Prostate gland (tissue), 2 donors: ENCODE measurements at regions not wholly inside any gene's neighbourhood (a gene's known extent, or its start where the extent isn't known, plus 50 kb on each side); places are given as distances from the start of the nearest gene placed in this dataset.

Source experiments
- DNase-seq: peaks from one replicate; pipeline ENCODE4 v3.0.0-alpha.2; 2019; ENCODE audit warnings: low spot score
- H3K27ac ChIP-seq, 2 donors: fragments of 200-600 bp; sonication (generic); 2 replicates each; pipeline ENCODE4 v1.5.1; 2017 to 2019
- H3K27me3 ChIP-seq: fragments of 200-600 bp; sonication (generic); replicated peaks from 2 replicates; pipeline ENCODE4 v1.5.1; 2019; ENCODE audit not compliant: insufficient read depth
- H3K36me3 ChIP-seq, 2 donors: fragments of 200-600 bp; sonication (generic); 1 replicate in 1 of 2; 2 replicates in 1 of 2; pipeline versions ENCODE4 v1.5.1 to v1.8.1; 2017 to 2019
- H3K4me1 ChIP-seq: fragments of 200-600 bp; sonication (generic); replicated peaks from 2 replicates; pipeline ENCODE4 v1.5.1; 2019
- H3K4me3 ChIP-seq, 2 donors: fragments of 200-600 bp; sonication (generic); 2 replicates each; pipeline ENCODE4 v1.5.1; 2017 to 2019
- H3K9me3 ChIP-seq: fragments of 200-600 bp; sonication (generic); 2 replicates; pipeline ENCODE4 v1.5.1; 2017
- POLR2A ChIP-seq: fragments of 450-650 bp; IDR thresholded peaks from one replicate; pipeline ENCODE4 v1.6.1; 2016; ENCODE audit warnings: antibody characterized with exemption, mild to moderate bottlenecking
- POLR2AphosphoS5 ChIP-seq: sonication (generic); formaldehyde crosslinking; IDR thresholded peaks from one replicate; pipeline ENCODE4 v1.6.1; 2017; ENCODE audit warnings: antibody characterized with exemption
- WGBS: methylation state at CpG from one replicate; pipeline ENCODE4 v1.1.5; 2018; 5-methylcytosine and 5-hydroxymethylcytosine counted together
- intact Hi-C: fragments of 100-400 bp; cut with DNase I; formaldehyde crosslinking; loops from one replicate; pipeline ENCODE4 v1.14.2; 2022
- TF ChIP-seq, protein P1 (sequence below), 4 experiments: fragments of 200-600 bp in 2 of 4; fragments of 450-650 bp in 2 of 4; sonication (generic) in 2 of 4; IDR thresholded peaks; 1 replicate in 3 of 4; 2 replicates in 1 of 4; pipeline ENCODE4 v1.5.1; 2016 to 2019; ENCODE audit warnings: antibody characterized with exemption in 4 of 4, mild to moderate bottlenecking in 2 of 4, moderate library complexity in 2 of 4

DNA sequence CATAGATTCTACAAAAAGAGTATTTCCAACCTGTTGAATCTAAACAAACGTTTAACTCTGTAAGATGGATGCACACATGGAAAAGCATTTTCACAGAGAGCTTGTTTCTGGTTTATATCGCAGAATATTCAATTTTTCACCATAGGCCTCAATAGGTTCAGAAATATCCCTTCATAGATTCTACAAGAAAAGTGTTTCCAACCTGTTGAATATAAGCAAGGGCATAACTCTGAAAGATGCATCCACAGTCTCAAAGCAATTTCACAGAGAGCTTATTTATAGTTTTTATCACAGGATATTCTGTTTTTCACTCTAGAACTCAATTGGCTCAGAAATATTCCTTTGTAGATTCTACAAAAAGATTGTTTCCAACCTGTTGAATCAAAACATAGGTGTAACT, 1483.6 kb downstream of the UQCRFS1 start:
- intact Hi-C loops = no loop called here
- H3K27ac ChIP-seq = no peak overlapping the region
- 87% methylated on average over 2 of the region's 2 CpGs for WGBS

DNA sequence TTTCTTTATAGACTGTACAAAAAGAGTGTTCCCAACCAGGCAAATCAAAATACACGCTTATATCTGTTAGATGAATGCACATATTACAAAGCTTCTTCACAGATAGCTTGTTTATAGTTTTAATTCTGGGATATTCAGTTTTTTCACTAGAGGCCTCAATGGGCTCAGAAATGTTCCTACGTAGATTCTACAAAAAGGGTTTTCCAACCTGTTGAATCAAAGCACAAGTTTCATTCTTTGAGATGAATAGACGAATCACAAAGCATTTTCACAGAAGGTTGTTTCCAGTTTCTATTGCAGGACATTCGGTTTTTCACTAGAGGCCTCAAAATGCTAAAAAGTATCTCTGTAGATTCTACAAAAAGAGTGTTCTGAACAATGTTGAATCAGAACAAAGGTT, 1490.3 kb downstream of the UQCRFS1 start:
- WGBS = 83% methylated on average over 4 of the region's 4 CpGs
- no peaks in the 10 kb centered on the region for H3K27me3 ChIP-seq
- H3K4me1 ChIP-seq = no peaks in the 10 kb centered on the region
- H3K27ac ChIP-seq = no peak overlapping the region
- no peaks in the 10 kb centered on the region for H3K9me3 ChIP-seq
- no peak for TF ChIP-seq POLR2A
- no peak for TF ChIP-seq POLR2AphosphoS5
- TF ChIP-seq, protein P1, sequence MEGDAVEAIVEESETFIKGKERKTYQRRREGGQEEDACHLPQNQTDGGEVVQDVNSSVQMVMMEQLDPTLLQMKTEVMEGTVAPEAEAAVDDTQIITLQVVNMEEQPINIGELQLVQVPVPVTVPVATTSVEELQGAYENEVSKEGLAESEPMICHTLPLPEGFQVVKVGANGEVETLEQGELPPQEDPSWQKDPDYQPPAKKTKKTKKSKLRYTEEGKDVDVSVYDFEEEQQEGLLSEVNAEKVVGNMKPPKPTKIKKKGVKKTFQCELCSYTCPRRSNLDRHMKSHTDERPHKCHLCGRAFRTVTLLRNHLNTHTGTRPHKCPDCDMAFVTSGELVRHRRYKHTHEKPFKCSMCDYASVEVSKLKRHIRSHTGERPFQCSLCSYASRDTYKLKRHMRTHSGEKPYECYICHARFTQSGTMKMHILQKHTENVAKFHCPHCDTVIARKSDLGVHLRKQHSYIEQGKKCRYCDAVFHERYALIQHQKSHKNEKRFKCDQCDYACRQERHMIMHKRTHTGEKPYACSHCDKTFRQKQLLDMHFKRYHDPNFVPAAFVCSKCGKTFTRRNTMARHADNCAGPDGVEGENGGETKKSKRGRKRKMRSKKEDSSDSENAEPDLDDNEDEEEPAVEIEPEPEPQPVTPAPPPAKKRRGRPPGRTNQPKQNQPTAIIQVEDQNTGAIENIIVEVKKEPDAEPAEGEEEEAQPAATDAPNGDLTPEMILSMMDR (IDR thresholded peaks at IDR 0.05) = no peak
- DNase-seq = no peak
- intact Hi-C loops = no loop called here
- H3K36me3 ChIP-seq = no peaks in the 10 kb centered on the region
- no peak overlapping the region for H3K4me3 ChIP-seq

More for the DNA sequence above, 1483.6 kb downstream of the UQCRFS1 start:
- Histone ChIP-seq H3K4me3 (no peak overlapping the region), H3K9me3 (no peaks in the 10 kb centered on the region), H3K4me1 (no peaks in the 10 kb centered on the region), H3K27me3 (no peaks in the 10 kb centered on the region), H3K36me3 (no peaks in the 10 kb centered on the region)
- no peak for DNase-seq
- no peak for TF ChIP-seq POLR2AphosphoS5
- no peak for TF ChIP-seq POLR2A
- TF ChIP-seq, protein P1 (IDR thresholded peaks at IDR 0.05) = no peak

DNA sequence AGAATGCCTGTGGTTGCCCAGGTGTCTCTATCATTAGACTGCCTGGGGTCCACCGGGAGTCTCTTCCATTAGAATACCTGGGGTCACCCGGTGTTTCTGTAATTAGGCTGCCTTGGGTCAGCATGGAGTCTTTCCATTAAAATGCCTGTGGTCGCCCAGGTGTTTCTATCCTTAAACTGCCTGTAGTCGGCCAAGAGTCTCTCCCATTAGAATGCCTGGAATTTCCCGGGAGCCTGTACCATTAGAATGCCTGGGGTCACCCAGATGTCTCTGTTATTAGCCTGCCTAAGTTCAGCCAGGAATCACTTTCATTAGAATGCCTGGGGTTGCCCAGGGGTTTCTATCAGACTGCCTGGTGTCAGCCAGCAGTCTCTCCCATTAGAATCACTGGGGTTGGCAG, 1492.8 kb downstream of the UQCRFS1 start:
- H3K36me3 ChIP-seq = no peaks in the 10 kb centered on the region
- 87% methylated on average over 5 of the region's 5 CpGs for WGBS
- no peaks in the 10 kb centered on the region for H3K4me1 ChIP-seq
- intact Hi-C loops = no loop called here
- H3K27ac ChIP-seq = no peak overlapping the region
- no peaks in the 10 kb centered on the region for H3K27me3 ChIP-seq
- TF ChIP-seq, protein P1 (IDR thresholded peaks at IDR 0.05) = no peak
- TF ChIP-seq POLR2A = no peak
- TF ChIP-seq POLR2AphosphoS5 = no peak
- no peak overlapping the region for H3K4me3 ChIP-seq
- H3K9me3 ChIP-seq = no peaks in the 10 kb centered on the region
- DNase-seq = no peak

DNA sequence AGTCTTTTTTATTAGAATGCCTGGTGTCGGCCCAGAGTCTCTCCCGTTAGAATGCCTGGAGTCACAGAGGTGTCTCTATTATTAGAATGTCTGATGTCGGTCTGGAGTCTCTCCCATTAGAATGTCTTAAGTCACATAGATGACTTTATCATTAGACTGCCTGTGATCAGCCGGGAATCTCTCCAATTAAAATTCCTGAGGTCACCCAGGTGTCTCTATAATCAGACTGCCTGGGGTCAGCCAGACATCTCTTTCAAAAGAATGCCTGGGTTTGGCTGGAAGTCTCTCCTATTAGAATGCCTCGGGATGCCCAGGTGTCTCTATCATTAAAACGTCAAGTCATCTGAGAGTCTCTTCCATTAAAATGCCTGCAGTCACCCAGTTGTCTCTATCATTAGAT, 1493.9 kb downstream of the UQCRFS1 start:
- 90% methylated on average over 6 of the region's 6 CpGs for WGBS
- no peaks in the 10 kb centered on the region for H3K9me3 ChIP-seq
- DNase-seq = no peak
- no peak overlapping the region for H3K27ac ChIP-seq
- no peaks in the 10 kb centered on the region for H3K36me3 ChIP-seq
- intact Hi-C loops = no loop called here
- no peaks in the 10 kb centered on the region for H3K4me1 ChIP-seq
- no peak overlapping the region for H3K4me3 ChIP-seq
- H3K27me3 ChIP-seq = no peaks in the 10 kb centered on the region
- TF ChIP-seq POLR2AphosphoS5 (no peak), POLR2A (no peak)
- TF ChIP-seq, protein P1 (IDR thresholded peaks at IDR 0.05) = no peak

DNA sequence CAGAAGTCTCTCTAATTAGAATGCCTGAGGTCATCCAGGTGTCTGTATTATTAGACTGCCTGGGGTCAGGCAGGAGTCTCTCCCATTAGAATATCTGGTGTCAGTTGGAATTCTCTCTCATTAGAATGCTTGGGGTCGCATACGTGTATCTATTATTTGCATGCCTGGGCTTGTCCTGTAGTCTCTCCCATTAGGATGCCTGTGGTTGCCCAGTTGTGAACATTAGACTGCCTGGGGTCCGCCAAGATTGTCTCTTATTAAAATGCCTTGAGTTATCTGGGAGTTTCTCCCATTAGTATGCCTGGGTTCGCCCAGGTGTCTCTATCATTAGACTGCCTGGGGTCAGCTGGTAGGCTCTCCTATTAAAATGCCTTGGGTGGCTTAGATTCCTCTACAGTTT, 1494.7 kb downstream of the UQCRFS1 start:
- Histone ChIP-seq H3K4me1 (no peaks in the 10 kb centered on the region), H3K36me3 (no peaks in the 10 kb centered on the region), H3K9me3 (no peaks in the 10 kb centered on the region), H3K27ac (no peak overlapping the region), H3K27me3 (no peaks in the 10 kb centered on the region), H3K4me3 (no peak overlapping the region)
- intact Hi-C loops = no loop called here
- no peak for TF ChIP-seq POLR2AphosphoS5
- TF ChIP-seq POLR2A = no peak
- TF ChIP-seq, protein P1 (IDR thresholded peaks at IDR 0.05) = no peak
- no peak for DNase-seq
- WGBS = 62% methylated on average over 4 of the region's 4 CpGs
